ENCODE measurements at regions not wholly inside any gene's neighbourhood (a gene's known extent, or its start where the extent isn't known, plus 50 kb on each side); places are given as distances from the start of the nearest gene placed in this dataset.

GRCh38 chr9:30193421-30193820 is 2191.0 kb upstream of the ACO1 start:
- Histone ChIP-seq H3K4me3 (ENCODE audit: low read length) (no peak overlapping the region), H3K27ac (ENCODE audit: low read length) (no peak overlapping the region), H3K9me3 (ENCODE audit: insufficient read depth, low read depth, low read length) (peaks cover 7% of the 10 kb centered on the region), H3K27me3 (ENCODE audit: insufficient read depth, low read length) (no peaks in the 10 kb centered on the region), H3K9ac (ENCODE audit: low read depth, low read length) (no peak overlapping the region), H3K4me1 (ENCODE audit: insufficient read depth, low read length) (no peaks in the 10 kb centered on the region), H3K36me3 (ENCODE audit: insufficient read depth, low read depth, low read length) (no peaks in the 10 kb centered on the region)

GRCh38 chr9:30196941-30197340 is 2187.5 kb upstream of the ACO1 start:
- Histone ChIP-seq H3K27ac (ENCODE audit: low read length) (no peak overlapping the region), H3K4me1 (ENCODE audit: insufficient read depth, low read length) (no peaks in the 10 kb centered on the region), H3K36me3 (ENCODE audit: insufficient read depth, low read depth, low read length) (no peaks in the 10 kb centered on the region), H3K4me3 (ENCODE audit: low read length) (no peak overlapping the region), H3K9me3 (ENCODE audit: insufficient read depth, low read depth, low read length) (peaks cover 12% of the 10 kb centered on the region), H3K27me3 (ENCODE audit: insufficient read depth, low read length) (no peaks in the 10 kb centered on the region), H3K9ac (ENCODE audit: low read depth, low read length) (no peak overlapping the region)

- Histone ChIP-seq H3K9ac (ENCODE audit: low read depth, low read length) (no peak overlapping the region), H3K27me3 (ENCODE audit: insufficient read depth, low read length) (no peaks in the 10 kb centered on the region), H3K27ac (ENCODE audit: low read length) (no peak overlapping the region), H3K4me3 (ENCODE audit: low read length) (no peak overlapping the region), H3K9me3 (ENCODE audit: insufficient read depth, low read depth, low read length) (peaks cover 12% of the 10 kb centered on the region), H3K4me1 (ENCODE audit: insufficient read depth, low read length) (no peaks in the 10 kb centered on the region), H3K36me3 (ENCODE audit: insufficient read depth, low read depth, low read length) (no peaks in the 10 kb centered on the region)
Measured at GRCh38 chr9:30197453-30197852, 2187.0 kb upstream of the ACO1 start.

GRCh38 chr9:30197954-30198353 is 2186.5 kb upstream of the ACO1 start:
- no peak overlapping the region for H3K27ac ChIP-seq (ENCODE audit: low read length)
- no peaks in the 10 kb centered on the region for H3K36me3 ChIP-seq (ENCODE audit: insufficient read depth, low read depth, low read length)
- H3K9me3 ChIP-seq (ENCODE audit: insufficient read depth, low read depth, low read length) = peaks cover 12% of the 10 kb centered on the region
- H3K9ac ChIP-seq (ENCODE audit: low read depth, low read length) = no peak overlapping the region
- H3K4me3 ChIP-seq (ENCODE audit: low read length) = no peak overlapping the region
- H3K27me3 ChIP-seq (ENCODE audit: insufficient read depth, low read length) = no peaks in the 10 kb centered on the region
- H3K4me1 ChIP-seq (ENCODE audit: insufficient read depth, low read length) = no peaks in the 10 kb centered on the region

- no peaks in the 10 kb centered on the region for H3K4me1 ChIP-seq (ENCODE audit: insufficient read depth, low read length)
- H3K4me3 ChIP-seq (ENCODE audit: low read length) = no peak overlapping the region
- no peak overlapping the region for H3K27ac ChIP-seq (ENCODE audit: low read length)
- H3K9ac ChIP-seq (ENCODE audit: low read depth, low read length) = no peak overlapping the region
- no peaks in the 10 kb centered on the region for H3K27me3 ChIP-seq (ENCODE audit: insufficient read depth, low read length)
- H3K9me3 ChIP-seq (ENCODE audit: insufficient read depth, low read depth, low read length) = peaks cover 12% of the 10 kb centered on the region
- no peaks in the 10 kb centered on the region for H3K36me3 ChIP-seq (ENCODE audit: insufficient read depth, low read depth, low read length)
Measured at GRCh38 chr9:30198463-30199309, 2185.8 kb upstream of the ACO1 start.

GRCh38 chr9:30201024-30201423 is 2183.4 kb upstream of the ACO1 start:
- H3K4me1 ChIP-seq (ENCODE audit: insufficient read depth, low read length) = no peaks in the 10 kb centered on the region
- H3K27ac ChIP-seq (ENCODE audit: low read length) = no peak overlapping the region
- H3K27me3 ChIP-seq (ENCODE audit: insufficient read depth, low read length) = no peaks in the 10 kb centered on the region
- peaks cover 12% of the 10 kb centered on the region for H3K9me3 ChIP-seq (ENCODE audit: insufficient read depth, low read depth, low read length)
- no peaks in the 10 kb centered on the region for H3K36me3 ChIP-seq (ENCODE audit: insufficient read depth, low read depth, low read length)
- no peak overlapping the region for H3K9ac ChIP-seq (ENCODE audit: low read depth, low read length)
- H3K4me3 ChIP-seq (ENCODE audit: low read length) = no peak overlapping the region

- Histone ChIP-seq H3K27ac (ENCODE audit: low read length) (no peak overlapping the region), H3K27me3 (ENCODE audit: insufficient read depth, low read length) (no peaks in the 10 kb centered on the region), H3K36me3 (ENCODE audit: insufficient read depth, low read depth, low read length) (no peaks in the 10 kb centered on the region), H3K9ac (ENCODE audit: low read depth, low read length) (no peak overlapping the region), H3K4me3 (ENCODE audit: low read length) (no peak overlapping the region), H3K9me3 (ENCODE audit: insufficient read depth, low read depth, low read length) (no peaks in the 10 kb centered on the region), H3K4me1 (ENCODE audit: insufficient read depth, low read length) (no peaks in the 10 kb centered on the region)
Measured at GRCh38 chr9:30235068-30235467, 2149.4 kb upstream of the ACO1 start.

GRCh38 chr9:30235564-30235963 is 2148.9 kb upstream of the ACO1 start:
- Histone ChIP-seq H3K9ac (ENCODE audit: low read depth, low read length) (no peak overlapping the region), H3K9me3 (ENCODE audit: insufficient read depth, low read depth, low read length) (no peaks in the 10 kb centered on the region), H3K4me3 (ENCODE audit: low read length) (no peak overlapping the region), H3K4me1 (ENCODE audit: insufficient read depth, low read length) (no peaks in the 10 kb centered on the region), H3K36me3 (ENCODE audit: insufficient read depth, low read depth, low read length) (no peaks in the 10 kb centered on the region), H3K27ac (ENCODE audit: low read length) (no peak overlapping the region), H3K27me3 (ENCODE audit: insufficient read depth, low read length) (no peaks in the 10 kb centered on the region)

- H3K4me1 ChIP-seq (ENCODE audit: insufficient read depth, low read length) = no peaks in the 10 kb centered on the region
Measured at GRCh38 chr9:30239878-30240277, 2144.6 kb upstream of the ACO1 start.

GRCh38 chr9:30243467-30243866 is 2141.0 kb upstream of the ACO1 start:
- no peak overlapping the region for H3K9ac ChIP-seq (ENCODE audit: low read depth, low read length)
- no peak overlapping the region for H3K27ac ChIP-seq (ENCODE audit: low read length)
- no peaks in the 10 kb centered on the region for H3K4me1 ChIP-seq (ENCODE audit: insufficient read depth, low read length)
- H3K9me3 ChIP-seq (ENCODE audit: insufficient read depth, low read depth, low read length) = no peaks in the 10 kb centered on the region; the same call in 1 of the 2 replicates
- H3K36me3 ChIP-seq (ENCODE audit: insufficient read depth, low read depth, low read length) = no peaks in the 10 kb centered on the region
- no peaks in the 10 kb centered on the region for H3K27me3 ChIP-seq (ENCODE audit: insufficient read depth, low read length)
- no peak overlapping the region for H3K4me3 ChIP-seq (ENCODE audit: low read length)

More at GRCh38 chr9:30239878-30240277, 2144.6 kb upstream of the ACO1 start:
- H3K27me3 ChIP-seq (ENCODE audit: insufficient read depth, low read length) = no peaks in the 10 kb centered on the region
- H3K9me3 ChIP-seq (ENCODE audit: insufficient read depth, low read depth, low read length) = no peaks in the 10 kb centered on the region; the same call in 1 of the 2 replicates
- H3K27ac ChIP-seq (ENCODE audit: low read length) = no peak overlapping the region
- no peak overlapping the region for H3K4me3 ChIP-seq (ENCODE audit: low read length)
- H3K9ac ChIP-seq (ENCODE audit: low read depth, low read length) = no peak overlapping the region
- H3K36me3 ChIP-seq (ENCODE audit: insufficient read depth, low read depth, low read length) = no peaks in the 10 kb centered on the region

- no peaks in the 10 kb centered on the region; the same call in 1 of the 2 replicates for H3K9me3 ChIP-seq (ENCODE audit: insufficient read depth, low read depth, low read length)
- no peak overlapping the region for H3K4me3 ChIP-seq (ENCODE audit: low read length)
- H3K27ac ChIP-seq (ENCODE audit: low read length) = no peak overlapping the region
- no peaks in the 10 kb centered on the region for H3K36me3 ChIP-seq (ENCODE audit: insufficient read depth, low read depth, low read length)
- no peak overlapping the region for H3K9ac ChIP-seq (ENCODE audit: low read depth, low read length)
- H3K4me1 ChIP-seq (ENCODE audit: insufficient read depth, low read length) = peaks cover 4% of the 10 kb centered on the region
- H3K27me3 ChIP-seq (ENCODE audit: insufficient read depth, low read length) = no peaks in the 10 kb centered on the region
Measured at GRCh38 chr9:30244877-30245276, 2139.6 kb upstream of the ACO1 start.

- H3K9ac ChIP-seq (ENCODE audit: low read depth, low read length) = no peak overlapping the region
- no peak overlapping the region for H3K4me3 ChIP-seq (ENCODE audit: low read length)
- H3K27ac ChIP-seq (ENCODE audit: low read length) = no peak overlapping the region
- no peaks in the 10 kb centered on the region for H3K27me3 ChIP-seq (ENCODE audit: insufficient read depth, low read length)
- H3K4me1 ChIP-seq (ENCODE audit: insufficient read depth, low read length) = peaks cover 11% of the 10 kb centered on the region
- H3K9me3 ChIP-seq (ENCODE audit: insufficient read depth, low read depth, low read length) = no peaks in the 10 kb centered on the region
- H3K36me3 ChIP-seq (ENCODE audit: insufficient read depth, low read depth, low read length) = no peaks in the 10 kb centered on the region
Measured at GRCh38 chr9:30250872-30251271, 2133.6 kb upstream of the ACO1 start.

Data from iPS-20b (cell line).